ENCODE measurements at regions not wholly inside any gene's neighbourhood (a gene's known extent, or its start where the extent isn't known, plus 50 kb on each side); places are given as distances from the start of the nearest gene placed in this dataset.

DNA sequence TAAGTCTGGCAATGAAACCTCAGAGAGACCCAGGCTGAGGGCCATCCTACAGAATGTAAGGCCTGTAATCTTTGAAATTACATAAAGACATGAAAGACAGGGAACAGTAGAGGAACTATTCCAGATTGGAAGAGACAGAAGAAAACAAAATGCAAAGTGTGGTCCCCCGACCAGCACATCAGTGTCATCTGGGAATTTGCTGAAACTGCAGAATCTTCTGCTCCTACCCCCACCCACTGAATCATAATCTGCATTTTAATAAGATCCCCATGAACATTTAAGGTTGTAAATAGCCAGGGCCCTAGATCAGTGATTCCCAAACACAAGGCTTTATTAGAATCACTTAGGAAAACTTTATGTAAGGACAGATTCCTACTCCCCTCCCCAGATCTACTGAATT is 154.4 kb downstream of the NOC3L start:
- H4K5ac ChIP-seq (ENCODE audit: low read length) = no peak overlapping the region
- H3K79me1 ChIP-seq (ENCODE audit: low read length) = no peaks in the 10 kb centered on the region
- H3K9ac ChIP-seq (ENCODE audit: low read length) = no peak overlapping the region
- H3K4ac ChIP-seq (ENCODE audit: low read depth, low read length) = no peak overlapping the region
- H4K8ac ChIP-seq (ENCODE audit: low read depth, low read length) = no peak overlapping the region
- no peak overlapping the region for H3K18ac ChIP-seq (ENCODE audit: low read length)
- no peak overlapping the region for H2BK15ac ChIP-seq (replicated peaks; ENCODE audit: low read depth)
- H2BK120ac ChIP-seq (ENCODE audit: low read depth, low read length) = no peak overlapping the region
- WGBS (ENCODE audit: extremely low coverage, insufficient coverage, low lambda C conversion rate) = no CpG with 5 or more reads among the region's 1 CpG
- no peak overlapping the region for H2BK5ac ChIP-seq (ENCODE audit: low read length)
- no peaks in the 10 kb centered on the region for H3K4me1 ChIP-seq (ENCODE audit: control insufficient read depth, low read depth, low read length)
- no peak for DNase-seq
- H3K27ac ChIP-seq (ENCODE audit: low read depth, low read length) = no peak overlapping the region
- H2AK5ac ChIP-seq (ENCODE audit: low read length) = no peak overlapping the region
- H3K23ac ChIP-seq (ENCODE audit: low read length) = no peak overlapping the region
- no peaks in the 10 kb centered on the region for H3K36me3 ChIP-seq (ENCODE audit: control insufficient read depth, insufficient read depth, low read length)
- H3K56ac ChIP-seq (ENCODE audit: low read length) = no peak overlapping the region
- H3K4me2 ChIP-seq (ENCODE audit: low read length) = no peak overlapping the region
- no peak overlapping the region for H3K4me3 ChIP-seq (ENCODE audit: low read length)
- H3K27me3 ChIP-seq (ENCODE audit: insufficient read depth, low read length, poor library complexity) = no peaks in the 10 kb centered on the region
- H3K79me2 ChIP-seq (ENCODE audit: control insufficient read depth, insufficient read depth, low read length) = no peaks in the 10 kb centered on the region

DNA sequence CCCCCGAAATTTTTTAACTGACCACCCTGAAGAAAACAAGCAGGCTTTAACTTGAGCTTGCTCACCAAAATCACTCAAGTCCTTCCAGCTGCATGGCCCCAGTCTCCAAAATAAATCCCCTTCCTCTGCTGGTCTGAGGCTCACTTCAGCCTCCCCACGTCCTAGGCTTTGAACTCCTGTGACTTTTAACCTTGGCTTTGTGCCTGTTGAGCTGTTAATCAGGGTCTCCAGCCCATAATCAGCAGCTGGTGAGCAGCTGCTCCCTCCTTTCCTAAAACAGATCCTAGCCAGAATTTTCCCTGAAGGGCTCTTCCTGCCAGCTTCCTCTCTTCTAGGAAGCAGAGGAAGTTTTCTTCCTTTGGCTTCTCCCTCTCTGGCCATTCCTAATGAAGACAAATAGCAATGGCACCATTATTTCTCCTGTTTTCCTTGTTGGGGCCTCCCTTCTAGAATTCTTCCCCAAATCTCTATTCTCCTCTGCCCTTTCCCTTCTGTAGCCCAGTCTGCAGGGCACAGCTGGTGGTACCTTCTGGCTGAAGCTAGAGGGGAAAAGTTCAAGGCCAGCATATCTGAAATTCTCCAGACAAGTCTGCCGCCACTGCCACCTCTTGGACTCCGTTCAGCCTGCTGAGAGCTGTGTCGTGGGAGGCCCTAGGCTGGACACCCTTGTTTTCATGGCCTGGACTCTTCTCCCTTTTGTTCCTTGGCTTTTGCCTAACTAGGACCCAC is 152.1 kb downstream of the NOC3L start:
- no peaks in the 10 kb centered on the region for H3K4me1 ChIP-seq (ENCODE audit: control insufficient read depth, low read depth, low read length)
- no peak overlapping the region for H3K18ac ChIP-seq (ENCODE audit: low read length)
- H2AK5ac ChIP-seq (ENCODE audit: low read length) = no peak overlapping the region
- H2BK5ac ChIP-seq (ENCODE audit: low read length) = no peak overlapping the region
- H2BK15ac ChIP-seq (replicated peaks; ENCODE audit: low read depth) = no peak overlapping the region
- no peak overlapping the region for H3K27ac ChIP-seq (ENCODE audit: low read depth, low read length)
- no peak overlapping the region for H3K4me3 ChIP-seq (ENCODE audit: low read length)
- H3K23ac ChIP-seq (ENCODE audit: low read length) = no peak overlapping the region
- H4K8ac ChIP-seq (ENCODE audit: low read depth, low read length) = no peak overlapping the region
- no CpG with 5 or more reads among the region's 5 CpGs for WGBS (ENCODE audit: extremely low coverage, insufficient coverage, low lambda C conversion rate)
- H3K79me2 ChIP-seq (ENCODE audit: control insufficient read depth, insufficient read depth, low read length) = no peaks in the 10 kb centered on the region
- no peak overlapping the region for H4K5ac ChIP-seq (ENCODE audit: low read length)
- no peak overlapping the region for H3K4me2 ChIP-seq (ENCODE audit: low read length)
- H2BK120ac ChIP-seq (ENCODE audit: low read depth, low read length) = no peak overlapping the region
- H3K56ac ChIP-seq (ENCODE audit: low read length) = no peak overlapping the region
- no peaks in the 10 kb centered on the region for H3K36me3 ChIP-seq (ENCODE audit: control insufficient read depth, insufficient read depth, low read length)
- H3K79me1 ChIP-seq (ENCODE audit: low read length) = no peaks in the 10 kb centered on the region
- no peaks in the 10 kb centered on the region for H3K27me3 ChIP-seq (ENCODE audit: insufficient read depth, low read length, poor library complexity)
- no peak overlapping the region for H3K9ac ChIP-seq (ENCODE audit: low read length)
- no peak for DNase-seq
- H3K4ac ChIP-seq (ENCODE audit: low read depth, low read length) = no peak overlapping the region

DNA sequence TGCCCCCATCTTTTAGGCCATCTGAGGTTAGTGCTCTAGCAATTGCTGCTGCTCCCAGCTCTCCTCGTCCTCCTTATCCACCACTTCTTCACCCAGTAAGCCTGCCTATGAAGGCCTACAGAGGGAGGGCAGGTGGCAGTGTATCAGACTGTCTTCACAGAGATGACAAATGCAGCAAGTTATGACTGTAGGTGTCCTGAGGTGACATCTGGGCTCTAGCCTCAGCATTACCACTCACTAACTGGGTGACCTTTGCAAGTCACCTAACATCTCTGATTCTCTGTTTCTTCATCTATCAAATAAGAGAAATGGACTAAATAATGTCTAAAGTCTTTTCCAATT is 151.6 kb downstream of the NOC3L start:
- Histone ChIP-seq H3K4me2 (ENCODE audit: low read length) (no peak overlapping the region), H3K27me3 (ENCODE audit: insufficient read depth, low read length, poor library complexity) (no peaks in the 10 kb centered on the region), H3K79me2 (ENCODE audit: control insufficient read depth, insufficient read depth, low read length) (no peaks in the 10 kb centered on the region), H2BK5ac (ENCODE audit: low read length) (no peak overlapping the region), H4K5ac (ENCODE audit: low read length) (no peak overlapping the region), H3K79me1 (ENCODE audit: low read length) (no peaks in the 10 kb centered on the region), H4K8ac (ENCODE audit: low read depth, low read length) (no peak overlapping the region), H2BK120ac (ENCODE audit: low read depth, low read length) (no peak overlapping the region), H3K18ac (ENCODE audit: low read length) (no peak overlapping the region), H3K4me3 (ENCODE audit: low read length) (no peak overlapping the region), H3K9ac (ENCODE audit: low read length) (no peak overlapping the region), H2AK5ac (ENCODE audit: low read length) (no peak overlapping the region), H3K23ac (ENCODE audit: low read length) (no peak overlapping the region), H3K27ac (ENCODE audit: low read depth, low read length) (no peak overlapping the region), H3K4ac (ENCODE audit: low read depth, low read length) (no peak overlapping the region), H3K36me3 (ENCODE audit: control insufficient read depth, insufficient read depth, low read length) (no peaks in the 10 kb centered on the region), H2BK15ac (replicated peaks; ENCODE audit: low read depth) (no peak overlapping the region), H3K4me1 (ENCODE audit: control insufficient read depth, low read depth, low read length) (no peaks in the 10 kb centered on the region), H3K56ac (ENCODE audit: low read length) (no peak overlapping the region)
- no CpG with 5 or more reads among the region's 1 CpG for WGBS (ENCODE audit: extremely low coverage, insufficient coverage, low lambda C conversion rate)
- no peak for DNase-seq

DNA sequence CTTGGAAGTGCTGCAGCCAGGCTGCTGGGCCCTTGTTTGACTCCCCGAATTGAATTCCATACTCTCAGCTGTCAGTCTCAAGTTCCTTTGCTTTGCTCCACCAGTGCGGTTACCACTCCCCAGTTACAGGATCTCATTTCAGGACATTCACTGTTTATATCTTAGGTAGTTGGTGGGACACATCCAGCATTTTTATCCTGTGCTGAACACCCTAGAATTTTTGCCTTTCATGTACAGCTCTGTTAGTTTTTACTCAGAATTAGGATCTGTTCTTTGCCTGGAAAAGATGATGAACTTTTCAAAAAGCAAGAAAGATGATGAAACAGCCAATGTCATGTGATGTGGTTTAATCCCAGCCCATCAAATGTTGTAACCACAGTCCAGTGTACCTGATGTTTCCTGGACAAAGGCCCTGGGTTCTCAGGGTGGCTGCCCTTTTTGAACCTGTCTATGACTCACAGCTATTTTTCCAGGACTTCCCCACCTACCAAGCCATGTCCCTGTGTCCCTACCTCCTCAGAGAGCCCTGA is 149.7 kb downstream of the NOC3L start:
- H3K4me1 ChIP-seq (ENCODE audit: control insufficient read depth, low read depth, low read length) = no peaks in the 10 kb centered on the region
- H3K56ac ChIP-seq (ENCODE audit: low read length) = no peak overlapping the region
- no peak overlapping the region for H3K9ac ChIP-seq (ENCODE audit: low read length)
- H2BK120ac ChIP-seq (ENCODE audit: low read depth, low read length) = no peak overlapping the region
- no peaks in the 10 kb centered on the region for H3K27me3 ChIP-seq (ENCODE audit: insufficient read depth, low read length, poor library complexity)
- H3K18ac ChIP-seq (ENCODE audit: low read length) = no peak overlapping the region
- H3K4me3 ChIP-seq (ENCODE audit: low read length) = no peak overlapping the region
- H4K5ac ChIP-seq (ENCODE audit: low read length) = no peak overlapping the region
- no peak overlapping the region for H3K4ac ChIP-seq (ENCODE audit: low read depth, low read length)
- H3K79me2 ChIP-seq (ENCODE audit: control insufficient read depth, insufficient read depth, low read length) = no peaks in the 10 kb centered on the region
- no peak overlapping the region for H2BK5ac ChIP-seq (ENCODE audit: low read length)
- DNase-seq = no peak
- no peak overlapping the region for H2BK15ac ChIP-seq (replicated peaks; ENCODE audit: low read depth)
- no peak overlapping the region for H3K27ac ChIP-seq (ENCODE audit: low read depth, low read length)
- WGBS (ENCODE audit: extremely low coverage, insufficient coverage, low lambda C conversion rate) = no CpG with 5 or more reads among the region's 2 CpGs
- no peaks in the 10 kb centered on the region for H3K79me1 ChIP-seq (ENCODE audit: low read length)
- no peak overlapping the region for H4K8ac ChIP-seq (ENCODE audit: low read depth, low read length)
- H3K4me2 ChIP-seq (ENCODE audit: low read length) = no peak overlapping the region
- H3K23ac ChIP-seq (ENCODE audit: low read length) = no peak overlapping the region
- H3K36me3 ChIP-seq (ENCODE audit: control insufficient read depth, insufficient read depth, low read length) = no peaks in the 10 kb centered on the region
- no peak overlapping the region for H2AK5ac ChIP-seq (ENCODE audit: low read length)

DNA sequence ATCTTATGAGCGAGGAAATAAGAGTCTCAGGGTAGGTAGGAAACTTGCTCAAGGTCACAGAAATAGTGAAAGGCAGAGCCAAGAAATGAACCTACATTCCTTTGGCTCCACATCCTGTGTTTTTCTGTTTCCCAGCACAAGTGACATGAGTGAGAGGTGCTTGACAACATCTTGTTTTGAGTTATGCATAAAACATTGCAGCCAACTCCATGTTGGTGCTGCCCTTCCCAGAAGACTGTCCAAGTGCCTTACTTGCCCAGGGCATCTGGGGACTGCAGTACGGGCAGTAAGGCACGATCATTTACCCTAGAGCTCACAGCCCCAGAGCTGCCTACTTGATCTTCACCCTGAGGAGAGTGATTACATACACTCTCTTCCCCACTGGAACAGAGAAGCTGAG is 148.8 kb downstream of the NOC3L start:
- WGBS (ENCODE audit: extremely low coverage, insufficient coverage, low lambda C conversion rate) = no CpG with 5 or more reads among the region's 3 CpGs
- Histone ChIP-seq H3K9ac (ENCODE audit: low read length) (no peak overlapping the region), H3K27me3 (ENCODE audit: insufficient read depth, low read length, poor library complexity) (no peaks in the 10 kb centered on the region), H3K4me2 (ENCODE audit: low read length) (no peak overlapping the region), H3K79me1 (ENCODE audit: low read length) (no peaks in the 10 kb centered on the region), H4K5ac (ENCODE audit: low read length) (no peak overlapping the region), H3K18ac (ENCODE audit: low read length) (no peak overlapping the region), H2BK5ac (ENCODE audit: low read length) (no peak overlapping the region), H3K27ac (ENCODE audit: low read depth, low read length) (no peak overlapping the region), H3K4ac (ENCODE audit: low read depth, low read length) (no peak overlapping the region), H2AK5ac (ENCODE audit: low read length) (no peak overlapping the region), H2BK120ac (ENCODE audit: low read depth, low read length) (no peak overlapping the region), H3K4me3 (ENCODE audit: low read length) (no peak overlapping the region), H3K79me2 (ENCODE audit: control insufficient read depth, insufficient read depth, low read length) (no peaks in the 10 kb centered on the region), H3K4me1 (ENCODE audit: control insufficient read depth, low read depth, low read length) (no peaks in the 10 kb centered on the region), H3K56ac (ENCODE audit: low read length) (no peak overlapping the region), H4K8ac (ENCODE audit: low read depth, low read length) (no peak overlapping the region), H3K36me3 (ENCODE audit: control insufficient read depth, insufficient read depth, low read length) (no peaks in the 10 kb centered on the region), H2BK15ac (replicated peaks; ENCODE audit: low read depth) (no peak overlapping the region), H3K23ac (ENCODE audit: low read length) (no peak overlapping the region)
- no peak for DNase-seq

DNA sequence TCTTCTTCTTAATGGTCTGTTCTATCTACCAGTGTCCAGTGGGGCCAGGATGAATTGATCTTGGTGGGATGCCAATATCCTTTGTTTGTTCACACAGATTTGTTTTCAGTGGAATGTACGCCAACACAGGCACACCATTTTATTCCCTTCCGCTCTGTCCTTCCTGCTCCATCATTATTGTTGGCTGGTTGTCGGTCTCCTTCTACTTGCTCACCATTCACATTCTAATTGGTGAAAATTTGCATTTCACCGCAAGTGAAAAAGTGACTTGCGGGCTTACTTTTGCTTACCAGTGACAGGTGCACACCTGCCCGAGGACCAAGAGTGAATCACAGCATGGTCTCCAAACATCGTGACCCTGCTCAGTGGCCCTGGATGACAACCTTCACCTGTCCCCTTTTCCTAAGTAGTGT is 148.3 kb downstream of the NOC3L start:
- no peak for DNase-seq
- no peak overlapping the region for H3K4me2 ChIP-seq (ENCODE audit: low read length)
- H3K9ac ChIP-seq (ENCODE audit: low read length) = no peak overlapping the region
- no peak overlapping the region for H4K5ac ChIP-seq (ENCODE audit: low read length)
- no peaks in the 10 kb centered on the region for H3K79me2 ChIP-seq (ENCODE audit: control insufficient read depth, insufficient read depth, low read length)
- H3K4ac ChIP-seq (ENCODE audit: low read depth, low read length) = no peak overlapping the region
- no peak overlapping the region for H2BK15ac ChIP-seq (replicated peaks; ENCODE audit: low read depth)
- H3K27ac ChIP-seq (ENCODE audit: low read depth, low read length) = no peak overlapping the region
- no peak overlapping the region for H2BK120ac ChIP-seq (ENCODE audit: low read depth, low read length)
- H3K4me3 ChIP-seq (ENCODE audit: low read length) = no peak overlapping the region
- no peak overlapping the region for H4K8ac ChIP-seq (ENCODE audit: low read depth, low read length)
- H3K79me1 ChIP-seq (ENCODE audit: low read length) = no peaks in the 10 kb centered on the region
- H3K56ac ChIP-seq (ENCODE audit: low read length) = no peak overlapping the region
- WGBS (ENCODE audit: extremely low coverage, insufficient coverage, low lambda C conversion rate) = no CpG with 5 or more reads among the region's 7 CpGs
- H2BK5ac ChIP-seq (ENCODE audit: low read length) = no peak overlapping the region
- no peak overlapping the region for H3K23ac ChIP-seq (ENCODE audit: low read length)
- H3K18ac ChIP-seq (ENCODE audit: low read length) = no peak overlapping the region
- no peak overlapping the region for H2AK5ac ChIP-seq (ENCODE audit: low read length)
- no peaks in the 10 kb centered on the region for H3K27me3 ChIP-seq (ENCODE audit: insufficient read depth, low read length, poor library complexity)
- H3K36me3 ChIP-seq (ENCODE audit: control insufficient read depth, insufficient read depth, low read length) = no peaks in the 10 kb centered on the region
- H3K4me1 ChIP-seq (ENCODE audit: control insufficient read depth, low read depth, low read length) = no peaks in the 10 kb centered on the region
